Psoas muscle (tissue), 7 donors: ENCODE measurements at regions not wholly inside any gene's neighbourhood (a gene's known extent, or its start where the extent isn't known, plus 50 kb on each side); places are given as distances from the start of the nearest gene placed in this dataset.

ENCODE experiments used
- ATAC-seq, 4 donors: fragments of 200-7000 bp; cut with Tn5 transposase; one replicate each; pipeline ENCODE4 v1.9.1; 2020; ENCODE audit warnings: moderate library complexity in 3 of 4, mild to moderate bottlenecking in 2 of 4
- DNase-seq, 2 donors: peaks; one replicate each; pipeline ENCODE4 v3.0.0-alpha.2; 2020
- H3K27ac ChIP-seq: fragments of 200-600 bp; one replicate; pipeline ENCODE4 v1.8.0; 2022
- H3K27me3 ChIP-seq, 3 donors: fragments of 200-600 bp in 1 of 3; one replicate each; pipeline versions ENCODE4 v1.6.1 to v1.8.0; 2013 to 2022; ENCODE audit warnings: low read length in 2 of 3, mild to moderate bottlenecking in 2 of 3, moderate library complexity in 1 of 3; ENCODE audit not compliant: insufficient read depth in 3 of 3
- H3K36me3 ChIP-seq, 2 donors: fragments of 200-600 bp in 1 of 2; one replicate each; pipeline versions ENCODE4 v1.6.1 to v1.8.0; 2013 to 2022; ENCODE audit warnings: low read depth in 1 of 2, mild to moderate bottlenecking in 1 of 2, moderate library complexity in 1 of 2; ENCODE audit not compliant: insufficient read depth in 1 of 2
- H3K4me1 ChIP-seq: fragments of 200-600 bp; one replicate; pipeline ENCODE4 v1.8.0; 2022
- H3K4me3 ChIP-seq: fragments of 200-600 bp; one replicate; pipeline ENCODE4 v1.8.0; 2022; ENCODE audit warnings: mild to moderate bottlenecking
- H3K9me3 ChIP-seq: fragments of 200-600 bp; one replicate; pipeline ENCODE4 v1.8.0; 2022
- CTCF ChIP-seq: fragments of 200-600 bp; IDR thresholded peaks from one replicate; pipeline ENCODE4 v1.8.0; 2022; ENCODE audit warnings: antibody characterized with exemption
- WGBS, 3 donors: extraction: QIAGEN DNeasy Blood & Tissue Kit; methylation state at CpG; one replicate each; pipeline versions ENCODE4 v1.1.6 to v1.1.7; 2013; 5-methylcytosine and 5-hydroxymethylcytosine counted together
- intact Hi-C, 2 donors: fragments of 100-400 bp; cut with DNase I; formaldehyde crosslinking; loops; one replicate each; pipeline versions ENCODE4 v1.11.0 to v1.14.2; 2022
- donor health status: healthy with polysubstance abuse.
- donor health status: DM: no; HTN: no; CAD: no; lungs with moderate emphysema.
- donor health status: Bipolar disorder and iron deficiency.
- donor health status: healthy.
- donor health status: DM: yes; HTN: yes; CAD: no.
- donor health status: DM: no; HTN: no; CAD: no.
- donor health status: DM: yes; HTN: yes; CAD: no.

GRCh38 chr2:212730994-212731393 lies 192.4 kb upstream of the ERBB4 start:
- H3K4me1 ChIP-seq, result no peaks in the 10 kb centered on the region
- H3K4me3 ChIP-seq, result no peak overlapping the region
- H3K27ac ChIP-seq, result no peak overlapping the region
- no peaks in the 10 kb centered on the region for H3K36me3 ChIP-seq
- no peaks in the 10 kb centered on the region for H3K9me3 ChIP-seq
- no peak for TF ChIP-seq CTCF
- ATAC-seq (no peak), DNase-seq (no peak)
- WGBS, 3 donors, result 19 to 43% (median 35%) methylated on average over 2 of the region's 2 CpGs
- intact Hi-C loops, result no loop called here
- no peaks in the 10 kb centered on the region for H3K27me3 ChIP-seq

- intact Hi-C loops, result no loop called here
- H3K27me3 ChIP-seq, result no peaks in the 10 kb centered on the region
- H3K4me3 ChIP-seq, result no peak overlapping the region
- DNase-seq (no peak), ATAC-seq (no peak)
- TF ChIP-seq CTCF, result no peak
- H3K36me3 ChIP-seq, result no peaks in the 10 kb centered on the region
- WGBS, 3 donors, result 78 to 83% (median 79%) methylated on average over 1 of the region's 1 CpG
- H3K4me1 ChIP-seq, result no peaks in the 10 kb centered on the region
- no peak overlapping the region for H3K27ac ChIP-seq
- H3K9me3 ChIP-seq, result no peaks in the 10 kb centered on the region
These were observed 190.1 kb upstream of the ERBB4 start for GRCh38 chr2:212728717-212729116.

GRCh38 chr2:212727751-212728150 lies 189.1 kb upstream of the ERBB4 start:
- no peak overlapping the region for H3K27ac ChIP-seq
- no peaks in the 10 kb centered on the region for H3K9me3 ChIP-seq
- H3K4me3 ChIP-seq, result no peak overlapping the region
- no peaks in the 10 kb centered on the region for H3K36me3 ChIP-seq
- no peaks in the 10 kb centered on the region for H3K27me3 ChIP-seq
- DNase-seq, result no peak
- H3K4me1 ChIP-seq, result no peaks in the 10 kb centered on the region
- ATAC-seq, result no peak
- TF ChIP-seq CTCF, result no peak
- WGBS, 3 donors, result 81 to 85% (median 83%) methylated on average over 3 of the region's 3 CpGs
- intact Hi-C loops, result no loop called here

GRCh38 chr2:212726403-212726802 lies 187.8 kb upstream of the ERBB4 start:
- Histone ChIP-seq H3K4me1 (no peaks in the 10 kb centered on the region), H3K27me3 (no peaks in the 10 kb centered on the region), H3K9me3 (no peaks in the 10 kb centered on the region), H3K36me3 (no peaks in the 10 kb centered on the region), H3K27ac (no peak overlapping the region), H3K4me3 (no peak overlapping the region)
- no peak for TF ChIP-seq CTCF
- intact Hi-C loops, result no loop called here
- no peak for ATAC-seq
- no peak for DNase-seq
- 63 to 77% (median 71%) methylated on average over 2 of the region's 2 CpGs for WGBS, 3 donors

GRCh38 chr2:212725180-212725579 lies 186.6 kb upstream of the ERBB4 start:
- H3K27ac ChIP-seq, result no peak overlapping the region
- intact Hi-C loops, result no loop called here
- no peak overlapping the region for H3K4me3 ChIP-seq
- H3K36me3 ChIP-seq, result no peaks in the 10 kb centered on the region
- ATAC-seq, result no peak
- TF ChIP-seq CTCF, result no peak
- H3K4me1 ChIP-seq, result no peaks in the 10 kb centered on the region
- H3K9me3 ChIP-seq, result no peaks in the 10 kb centered on the region
- WGBS, 3 donors, result 88 to 94% (median 89%) methylated on average over 4 of the region's 4 CpGs
- no peaks in the 10 kb centered on the region for H3K27me3 ChIP-seq
- DNase-seq, result no peak
